Breast epithelium (tissue), 4 donors: ENCODE measurements at regions not wholly inside any gene's neighbourhood (a gene's known extent, or its start where the extent isn't known, plus 50 kb on each side); places are given as distances from the start of the nearest gene placed in this dataset.

ENCODE experiments used
- DNase-seq, 2 donors: peaks; one replicate each; pipeline ENCODE4 v3.0.0-alpha.2; 2019; ENCODE audit warnings: low spot score in 2 of 2
- H3K27ac ChIP-seq, 2 donors: fragments of 200-600 bp; sonication (generic) in 1 of 2; one replicate each; pipeline ENCODE4 v1.5.1; 2016 to 2019; ENCODE audit warnings: mild to moderate bottlenecking in 1 of 2
- H3K27me3 ChIP-seq, 2 donors: fragments of 200-600 bp; sonication (generic) in 1 of 2; one replicate each; pipeline versions ENCODE4 v1.5.1 to v1.6.0; 2017 to 2019; ENCODE audit warnings: control low read depth in 1 of 2, mild to moderate bottlenecking in 1 of 2
- H3K36me3 ChIP-seq: fragments of 200-600 bp; one replicate; pipeline ENCODE4 v1.5.1; 2019
- H3K4me1 ChIP-seq, 2 donors: fragments of 200-600 bp; sonication (generic); one replicate each; pipeline ENCODE4 v1.5.1; 2016 to 2019; ENCODE audit warnings: control low read depth in 1 of 2
- H3K4me3 ChIP-seq, 3 donors: fragments of 200-600 bp; sonication (generic); 1 replicate in 2 of 3; 2 replicates in 1 of 3; pipeline ENCODE4 v1.5.1; 2016 to 2019; ENCODE audit warnings: mild to moderate bottlenecking in 3 of 3, moderate library complexity in 2 of 3
- H3K9me3 ChIP-seq, 2 donors: fragments of 200-600 bp; sonication (generic) in 1 of 2; one replicate each; pipeline ENCODE4 v1.5.1; 2016 to 2019; ENCODE audit warnings: control low read depth in 1 of 2
- POLR2A ChIP-seq: fragments of 450-650 bp; IDR thresholded peaks from one replicate; pipeline ENCODE4 v1.6.1; 2016; ENCODE audit warnings: antibody characterized with exemption, mild to moderate bottlenecking, moderate library complexity
- POLR2AphosphoS5 ChIP-seq, 3 donors: sonication (generic); formaldehyde crosslinking; IDR thresholded peaks; one replicate each; pipeline ENCODE4 v1.6.1; 2017; ENCODE audit warnings: antibody characterized with exemption in 3 of 3
- intact Hi-C: fragments of 100-400 bp; cut with DNase I; formaldehyde crosslinking; loops from one replicate; pipeline ENCODE4 v1.15.1; 2023; ENCODE audit warnings: low total_unique reads
- TF ChIP-seq, protein P1 (sequence below), 3 donors: fragments of 450-650 bp; IDR thresholded peaks; one replicate each; pipeline ENCODE4 v1.5.1; 2016 to 2017; ENCODE audit warnings: antibody characterized with exemption in 3 of 3, mild to moderate bottlenecking in 3 of 3, moderate library complexity in 3 of 3

DNA sequence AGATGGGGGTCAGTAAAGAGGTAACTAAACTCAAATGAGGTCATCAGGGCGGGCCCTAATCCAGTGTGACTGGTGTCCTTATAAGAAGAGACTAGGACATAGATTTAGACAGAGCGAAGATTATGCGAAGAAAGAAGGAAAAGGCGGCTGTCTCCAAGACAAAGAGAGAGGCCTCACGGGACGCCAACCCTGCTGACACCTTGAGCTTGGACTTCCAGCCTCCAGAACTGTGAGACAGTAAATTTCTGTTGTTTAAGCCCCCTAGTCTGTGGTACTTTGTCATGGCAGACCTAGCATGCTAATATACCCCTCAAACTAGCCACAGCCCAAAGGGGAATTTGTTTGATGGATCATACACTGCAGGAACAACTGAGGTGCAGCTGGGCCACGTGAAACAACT is 183.0 kb downstream of the ABHD5 start:
- Histone ChIP-seq H3K27me3 (no peaks in the 10 kb centered on the region), H3K4me1 (no peaks in the 10 kb centered on the region), H3K36me3 (no peaks in the 10 kb centered on the region), H3K4me3 (no peak overlapping the region), H3K27ac (no peak overlapping the region), H3K9me3 (no peaks in the 10 kb centered on the region)
- intact Hi-C loops: no loop called here
- DNase-seq: no peak
- no peak for TF ChIP-seq POLR2AphosphoS5 (IDR thresholded peaks at IDR 0.05)
- TF ChIP-seq POLR2A: no peak
- TF ChIP-seq, protein P1, sequence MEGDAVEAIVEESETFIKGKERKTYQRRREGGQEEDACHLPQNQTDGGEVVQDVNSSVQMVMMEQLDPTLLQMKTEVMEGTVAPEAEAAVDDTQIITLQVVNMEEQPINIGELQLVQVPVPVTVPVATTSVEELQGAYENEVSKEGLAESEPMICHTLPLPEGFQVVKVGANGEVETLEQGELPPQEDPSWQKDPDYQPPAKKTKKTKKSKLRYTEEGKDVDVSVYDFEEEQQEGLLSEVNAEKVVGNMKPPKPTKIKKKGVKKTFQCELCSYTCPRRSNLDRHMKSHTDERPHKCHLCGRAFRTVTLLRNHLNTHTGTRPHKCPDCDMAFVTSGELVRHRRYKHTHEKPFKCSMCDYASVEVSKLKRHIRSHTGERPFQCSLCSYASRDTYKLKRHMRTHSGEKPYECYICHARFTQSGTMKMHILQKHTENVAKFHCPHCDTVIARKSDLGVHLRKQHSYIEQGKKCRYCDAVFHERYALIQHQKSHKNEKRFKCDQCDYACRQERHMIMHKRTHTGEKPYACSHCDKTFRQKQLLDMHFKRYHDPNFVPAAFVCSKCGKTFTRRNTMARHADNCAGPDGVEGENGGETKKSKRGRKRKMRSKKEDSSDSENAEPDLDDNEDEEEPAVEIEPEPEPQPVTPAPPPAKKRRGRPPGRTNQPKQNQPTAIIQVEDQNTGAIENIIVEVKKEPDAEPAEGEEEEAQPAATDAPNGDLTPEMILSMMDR (IDR thresholded peaks at IDR 0.05): no peak

DNA sequence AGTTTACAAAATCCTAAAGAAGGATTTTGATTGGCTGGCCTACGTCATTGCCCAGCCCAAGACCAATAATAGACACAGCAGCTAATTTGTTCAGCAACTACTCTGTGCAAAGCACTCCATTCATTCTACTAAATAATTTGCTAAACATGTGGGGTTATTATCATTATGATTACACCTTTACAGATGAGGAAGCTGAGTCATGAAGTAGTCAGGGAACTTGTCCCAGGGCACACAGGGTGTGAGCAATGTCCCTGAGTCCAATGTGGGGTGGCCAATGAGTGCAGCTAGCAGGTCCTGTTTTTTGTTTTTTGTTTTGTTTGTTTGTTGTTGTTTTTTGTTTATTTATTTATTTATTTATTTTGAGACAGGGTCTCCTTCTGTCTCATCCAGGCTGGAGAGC is 183.6 kb downstream of the ABHD5 start:
- no peaks in the 10 kb centered on the region for H3K9me3 ChIP-seq
- H3K36me3 ChIP-seq: no peaks in the 10 kb centered on the region
- H3K27me3 ChIP-seq: no peaks in the 10 kb centered on the region
- H3K27ac ChIP-seq: no peak overlapping the region
- no peak for DNase-seq
- no peaks in the 10 kb centered on the region for H3K4me1 ChIP-seq
- TF ChIP-seq POLR2A (no peak), POLR2AphosphoS5 (IDR thresholded peaks at IDR 0.05) (no peak)
- TF ChIP-seq, protein P1 (IDR thresholded peaks at IDR 0.05): no peak
- intact Hi-C loops: no loop called here
- H3K4me3 ChIP-seq: no peak overlapping the region

DNA sequence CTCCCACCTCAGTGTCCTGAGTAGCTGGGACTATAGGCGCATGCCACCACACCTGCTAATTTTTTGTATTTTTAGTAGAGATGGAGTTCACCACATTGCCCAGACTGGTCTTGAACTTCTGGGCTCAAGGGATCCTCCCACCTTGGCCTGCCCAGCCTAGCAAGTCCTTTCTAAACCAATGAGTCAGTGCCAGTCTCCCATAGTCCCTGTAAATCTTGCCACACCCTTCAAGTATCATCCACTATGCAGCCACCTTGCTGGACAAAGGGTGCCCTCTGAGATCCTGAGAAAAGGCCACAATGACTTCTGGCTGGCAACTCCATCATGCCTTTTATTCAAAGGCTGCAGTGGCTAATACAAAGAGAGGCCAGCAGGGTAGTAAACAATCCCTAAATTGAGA is 184.0 kb downstream of the ABHD5 start:
- no peak for TF ChIP-seq POLR2A
- TF ChIP-seq POLR2AphosphoS5 (IDR thresholded peaks at IDR 0.05): no peak
- TF ChIP-seq, protein P1 (IDR thresholded peaks at IDR 0.05): no peak
- Histone ChIP-seq H3K9me3 (no peaks in the 10 kb centered on the region), H3K4me1 (no peaks in the 10 kb centered on the region), H3K27ac (no peak overlapping the region), H3K4me3 (no peak overlapping the region), H3K36me3 (no peaks in the 10 kb centered on the region), H3K27me3 (no peaks in the 10 kb centered on the region)
- intact Hi-C loops: no loop called here
- DNase-seq: no peak

DNA sequence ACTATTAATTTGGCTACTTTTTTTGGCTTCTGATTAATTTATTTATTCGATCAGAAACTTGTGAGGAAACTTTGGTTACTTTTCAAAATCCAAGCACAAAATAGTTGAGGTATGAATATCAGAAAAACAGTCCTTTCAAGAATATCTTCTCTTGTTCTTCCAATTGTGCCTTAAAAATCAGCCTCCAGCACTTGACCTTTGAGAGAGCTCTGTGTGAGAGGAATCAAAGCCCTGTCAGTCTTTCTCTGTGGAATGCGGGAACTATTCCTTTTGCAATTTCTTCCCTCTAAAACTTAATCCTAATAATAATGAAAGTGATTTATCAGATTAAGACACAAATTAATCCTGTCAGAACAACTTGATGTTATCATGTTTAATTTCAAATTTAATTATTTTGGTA is 185.9 kb downstream of the ABHD5 start:
- no peaks in the 10 kb centered on the region for H3K36me3 ChIP-seq
- no peaks in the 10 kb centered on the region for H3K4me1 ChIP-seq
- no peaks in the 10 kb centered on the region for H3K27me3 ChIP-seq
- no peak for TF ChIP-seq POLR2AphosphoS5 (IDR thresholded peaks at IDR 0.05)
- TF ChIP-seq, protein P1 (IDR thresholded peaks at IDR 0.05): no peak
- TF ChIP-seq POLR2A: no peak
- DNase-seq: no peak
- H3K4me3 ChIP-seq: no peak overlapping the region
- intact Hi-C loops: no loop called here
- H3K27ac ChIP-seq: no peak overlapping the region
- no peaks in the 10 kb centered on the region for H3K9me3 ChIP-seq

DNA sequence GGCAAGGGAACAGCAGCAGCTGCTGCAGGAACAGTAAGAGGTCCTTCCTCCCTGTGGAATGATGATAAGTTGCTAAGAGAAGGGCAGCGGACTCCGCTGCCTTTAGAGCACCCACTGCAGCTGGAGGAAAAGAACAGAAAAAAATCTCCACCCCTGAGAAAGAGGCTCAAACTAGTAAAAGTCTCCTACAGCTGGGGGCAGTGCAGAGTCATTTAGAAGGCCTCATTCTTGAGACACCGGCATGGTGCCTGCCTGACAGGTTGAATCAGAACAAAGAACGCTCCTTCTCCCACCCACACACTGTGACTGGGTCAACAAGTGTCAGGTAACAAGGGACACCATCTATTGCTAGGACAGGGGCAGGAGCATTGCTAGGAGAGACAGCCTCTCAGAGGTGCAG is 188.4 kb downstream of the ABHD5 start:
- intact Hi-C loops: loop anchor here (2.0 kb wide), 1 partner anchor 32 kb away; no protein-coding TSS in a partner anchor
- Histone ChIP-seq H3K4me3 (no peak overlapping the region), H3K36me3 (no peaks in the 10 kb centered on the region), H3K4me1 (no peaks in the 10 kb centered on the region), H3K27me3 (no peaks in the 10 kb centered on the region), H3K9me3 (no peaks in the 10 kb centered on the region), H3K27ac (no peak overlapping the region)
- TF ChIP-seq, protein P1 (IDR thresholded peaks at IDR 0.05): peak in 1 of 3 donors; percentile 12
- no peak for TF ChIP-seq POLR2A
- no peak for DNase-seq
